HG02759 (cell line): ENCODE measurements at regions not wholly inside any gene's neighbourhood (a gene's known extent, or its start where the extent isn't known, plus 50 kb on each side); places are given as distances from the start of the nearest gene placed in this dataset.

ENCODE experiments used
- ATAC-seq: cut with Tn5 transposase; IDR thresholded peaks from one replicate; pipeline ENCODE4 v1.9.1; 2021; ENCODE audit warnings: mild to moderate bottlenecking, moderate library complexity; ENCODE audit not compliant: unreplicated experiment

GRCh38 chr9:78491402-78491801, 194.5 kb downstream of the PSAT1 start:
- no peak for ATAC-seq

- no peak for ATAC-seq
These were observed 196.3 kb downstream of the PSAT1 start for GRCh38 chr9:78493166-78493742.

GRCh38 chr9:78502566-78502965, 205.6 kb downstream of the PSAT1 start:
- no peak for ATAC-seq

- no peak for ATAC-seq
These were observed 208.6 kb downstream of the PSAT1 start for GRCh38 chr9:78505546-78505945.

GRCh38 chr9:78507037-78507436, 210.1 kb downstream of the PSAT1 start:
- ATAC-seq = no peak

- no peak for ATAC-seq
These were observed 213.1 kb downstream of the PSAT1 start for GRCh38 chr9:78510035-78510434.

- ATAC-seq = no peak
These were observed 218.2 kb downstream of the PSAT1 start for GRCh38 chr9:78515108-78515507.

GRCh38 chr9:78519786-78520185, 222.9 kb downstream of the PSAT1 start:
- ATAC-seq = no peak

- no peak for ATAC-seq
These were observed 224.8 kb downstream of the PSAT1 start for GRCh38 chr9:78521680-78522079.

GRCh38 chr9:78525986-78526560, 229.1 kb downstream of the PSAT1 start:
- ATAC-seq = no peak

- no peak for ATAC-seq
These were observed 236.6 kb downstream of the PSAT1 start for GRCh38 chr9:78533500-78533899.

GRCh38 chr9:78539188-78539587, 242.3 kb downstream of the PSAT1 start:
- ATAC-seq = no peak

GRCh38 chr9:78539904-78540303, 243.0 kb downstream of the PSAT1 start:
- no peak for ATAC-seq

GRCh38 chr9:78541868-78542443, 245.0 kb downstream of the PSAT1 start:
- no peak for ATAC-seq

- ATAC-seq = no peak
These were observed 245.7 kb downstream of the PSAT1 start for GRCh38 chr9:78542491-78543181.

GRCh38 chr9:78543353-78543752, 246.4 kb downstream of the PSAT1 start:
- no peak for ATAC-seq

- no peak for ATAC-seq
These were observed 247.3 kb downstream of the PSAT1 start for GRCh38 chr9:78544230-78544629.

GRCh38 chr9:78547831-78548230, 250.9 kb downstream of the PSAT1 start:
- no peak for ATAC-seq

GRCh38 chr9:78548670-78549069, 251.7 kb downstream of the PSAT1 start:
- ATAC-seq = no peak

- ATAC-seq = no peak
These were observed 252.8 kb downstream of the PSAT1 start for GRCh38 chr9:78549711-78550110.

GRCh38 chr9:78552802-78553201, 255.9 kb downstream of the PSAT1 start:
- ATAC-seq = no peak

- ATAC-seq = no peak
These were observed 260.6 kb downstream of the PSAT1 start for GRCh38 chr9:78557540-78557939.
